ENCODE measurements at regions not wholly inside any gene's neighbourhood (a gene's known extent, or its start where the extent isn't known, plus 50 kb on each side); places are given as distances from the start of the nearest gene placed in this dataset.
"Not testable (repeated sequence)": the region's sequence is repeated elsewhere in the genome, so short reads cannot be mapped to it uniquely, and the experiment has no call there.

GRCh38 chr5:104111632-104112031 lies 549.0 kb upstream of the NUDT12 start:
- no peak for FAIRE-seq

DNA sequence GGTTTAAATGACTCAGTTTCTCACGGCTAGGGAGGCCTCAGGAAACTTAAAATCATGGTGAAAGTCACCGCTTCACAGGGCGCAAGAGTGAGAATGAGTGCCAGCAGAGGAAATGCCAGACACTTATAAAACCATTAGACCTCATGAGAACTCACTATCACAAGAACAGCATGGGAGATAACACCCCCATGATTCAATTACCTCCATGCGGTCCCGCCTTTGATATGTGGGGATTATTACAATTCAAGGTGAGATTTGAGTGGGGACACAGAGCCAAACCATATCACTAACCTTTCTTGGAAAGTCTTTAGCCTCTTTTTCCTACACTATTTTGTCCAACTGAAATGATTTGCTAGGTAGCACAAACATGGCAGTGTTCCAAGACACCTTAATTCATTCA lies 533.9 kb upstream of the NUDT12 start:
- no peak for FAIRE-seq

DNA sequence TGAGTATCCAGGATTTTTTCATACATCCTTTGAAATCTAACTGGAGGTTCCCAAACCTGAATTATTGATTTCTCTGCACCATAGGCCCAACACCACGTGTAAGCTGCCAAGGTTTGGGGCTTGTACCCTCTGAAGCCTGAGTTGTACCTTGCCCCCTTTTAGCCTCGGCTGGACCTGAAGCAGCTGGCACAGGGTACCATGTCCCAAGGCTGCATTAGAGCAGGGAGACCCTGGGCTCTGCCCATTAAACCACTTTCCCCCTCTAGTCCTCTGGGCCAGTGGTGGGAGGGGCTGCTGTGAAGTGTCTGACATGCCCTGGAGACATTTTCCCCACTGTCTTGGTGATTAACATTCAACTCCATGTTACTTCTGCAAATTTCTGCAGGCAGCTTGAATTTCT lies 532.9 kb upstream of the NUDT12 start:
- no peak for FAIRE-seq

DNA sequence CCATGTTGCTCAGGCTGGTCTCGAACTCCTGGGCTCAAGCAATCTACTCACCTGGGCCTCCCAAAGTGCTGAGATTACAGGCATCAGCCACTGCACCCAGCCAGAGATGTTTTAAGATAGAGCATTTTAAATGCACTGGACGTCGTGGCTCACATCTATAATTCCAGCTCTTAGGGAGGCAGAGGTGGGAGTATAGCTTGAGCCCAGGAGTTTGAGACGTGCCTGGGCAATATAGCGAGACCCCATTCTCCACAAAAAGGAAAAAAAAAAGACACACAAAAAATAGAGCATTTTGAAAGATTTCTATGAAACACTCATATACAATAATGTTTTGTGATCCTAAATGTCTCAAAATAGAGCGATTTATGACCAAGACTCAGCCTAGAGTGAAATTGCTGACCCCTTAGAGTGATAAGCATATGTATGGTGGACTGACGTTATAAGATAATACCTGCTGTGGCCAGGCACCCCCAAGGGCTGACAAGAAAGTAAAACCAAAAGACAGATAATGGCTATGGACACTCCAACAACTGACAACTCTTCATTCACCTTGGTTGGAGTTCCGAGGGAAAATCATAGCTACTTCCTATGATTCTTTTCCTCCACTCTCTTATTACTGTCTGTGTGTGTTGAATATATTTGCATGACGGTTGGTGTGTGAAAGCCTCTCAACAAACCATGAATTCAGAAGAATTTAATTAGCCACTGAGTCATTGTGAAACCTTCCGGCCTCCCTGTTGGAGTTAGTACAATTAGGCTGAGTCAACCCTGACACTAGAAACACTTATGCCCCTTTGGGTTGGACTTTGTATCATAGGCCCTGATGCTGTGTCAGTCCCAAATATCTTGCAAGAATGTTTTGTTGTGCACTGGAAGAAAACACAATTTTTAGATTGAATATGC lies 526.5 kb upstream of the NUDT12 start:
- FAIRE-seq, result no peak

DNA sequence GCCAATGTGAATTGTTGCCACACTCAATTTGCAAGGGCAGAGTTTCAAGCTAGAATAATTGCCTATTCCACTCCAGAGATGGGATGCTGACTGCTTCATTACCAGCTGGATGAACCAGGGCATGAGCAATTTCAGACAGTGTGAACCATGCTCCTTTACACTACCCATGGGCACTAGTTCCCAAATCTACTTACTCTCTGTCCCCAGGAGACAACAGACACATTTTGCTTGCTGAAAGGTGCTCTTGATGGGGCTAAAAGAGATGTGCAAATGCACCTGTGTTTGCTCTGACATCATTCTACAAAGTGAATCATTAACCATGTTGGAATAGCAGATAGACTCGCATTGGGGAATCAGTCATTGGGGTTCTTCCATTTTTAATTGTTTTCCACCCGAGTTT lies 522.3 kb upstream of the NUDT12 start:
- no peak for FAIRE-seq

- no peak for FAIRE-seq
Measured at GRCh38 chr5:104082754-104083153, 520.2 kb upstream of the NUDT12 start.

- peak; percentile 78 for FAIRE-seq
Measured at GRCh38 chr5:104081232-104081631, 518.6 kb upstream of the NUDT12 start.

- FAIRE-seq, result no peak
Measured at GRCh38 chr5:104080646-104081175, 518.1 kb upstream of the NUDT12 start.

- FAIRE-seq, result not testable (repeated sequence)
Measured at GRCh38 chr5:104079861-104080645, 517.5 kb upstream of the NUDT12 start.

DNA sequence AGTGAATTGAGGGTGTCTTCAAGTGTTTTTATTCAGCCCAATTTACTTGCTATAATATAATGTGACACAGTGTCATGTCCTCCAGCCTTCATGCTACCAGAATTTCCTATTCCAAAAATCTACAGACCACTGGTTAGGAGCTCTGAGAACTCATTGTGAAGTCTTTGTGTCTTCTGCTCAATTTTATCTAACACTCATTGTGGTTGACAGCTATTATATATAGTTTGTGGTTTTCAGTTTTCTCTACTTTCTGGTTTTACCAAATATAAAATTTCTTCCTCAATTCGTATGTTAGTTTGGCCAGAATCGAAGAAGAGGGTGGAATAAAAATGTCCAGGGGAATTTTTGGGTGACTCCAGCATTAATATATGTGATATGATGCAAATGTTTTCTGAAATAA lies 509.3 kb upstream of the NUDT12 start:
- no peak for FAIRE-seq

GRCh38 chr5:104062621-104063377 lies 500.2 kb upstream of the NUDT12 start:
- no peak for FAIRE-seq

- no peak for FAIRE-seq
Measured at GRCh38 chr5:104061707-104062106, 499.1 kb upstream of the NUDT12 start.

DNA sequence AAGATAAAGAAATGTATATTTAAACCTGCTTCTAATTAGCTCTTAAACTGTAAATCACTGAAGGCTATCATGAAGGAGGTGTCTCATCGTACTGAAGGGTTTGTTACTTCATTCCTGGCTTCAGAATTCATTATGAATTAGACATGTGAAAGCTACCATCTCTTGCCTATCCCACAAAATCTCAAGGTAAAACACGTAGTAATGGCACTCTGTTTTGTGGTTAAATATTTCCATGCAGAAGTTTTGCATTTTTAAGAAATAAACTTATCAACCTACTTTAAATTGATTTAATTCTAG lies 490.7 kb upstream of the NUDT12 start:
- FAIRE-seq, result no peak

GRCh38 chr5:104052558-104053352 lies 490.2 kb upstream of the NUDT12 start:
- no peak for FAIRE-seq

GRCh38 chr5:104050436-104050835 lies 487.8 kb upstream of the NUDT12 start:
- no peak for FAIRE-seq

GRCh38 chr5:104049752-104050151 lies 487.2 kb upstream of the NUDT12 start:
- FAIRE-seq, result no peak

DNA sequence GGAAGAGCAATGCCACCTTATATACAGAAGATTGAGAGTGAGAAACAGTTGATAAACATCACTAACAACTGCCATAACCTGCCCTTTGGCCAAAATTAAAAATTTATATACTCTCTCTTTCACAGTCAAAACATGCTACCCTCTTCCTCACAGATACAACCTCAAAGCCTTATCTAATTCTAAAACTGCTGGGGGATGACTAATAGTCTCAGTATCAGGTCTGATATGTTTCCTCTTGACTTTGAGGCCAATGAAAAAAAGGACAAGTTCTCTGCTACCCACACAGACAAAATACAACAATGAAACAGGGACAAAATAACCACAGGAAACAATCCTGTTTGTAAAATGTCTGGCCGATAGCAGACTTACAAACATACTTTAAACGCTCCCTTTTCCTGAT lies 485.6 kb upstream of the NUDT12 start:
- no peak for FAIRE-seq

DNA sequence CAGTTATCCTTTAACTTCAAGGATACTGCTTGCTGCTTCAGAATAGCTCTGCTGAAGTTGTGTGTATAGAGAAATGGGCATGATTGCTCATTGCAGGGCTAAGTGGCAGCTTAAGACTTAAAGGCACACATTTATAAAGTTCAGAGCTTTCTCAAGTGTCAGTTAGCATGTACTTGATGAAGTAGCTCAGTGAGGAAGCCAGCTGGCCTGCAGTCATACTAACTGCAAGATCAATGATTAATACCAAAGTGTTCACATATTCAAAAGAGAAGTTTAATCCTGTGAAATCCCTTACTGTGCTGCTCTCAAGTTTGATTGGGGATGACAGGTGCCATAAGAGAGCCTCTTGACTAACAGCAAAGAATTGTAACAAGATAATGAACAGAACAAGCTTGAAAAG lies 483.4 kb upstream of the NUDT12 start:
- FAIRE-seq, result no peak

GRCh38 chr5:104039871-104040270 lies 477.3 kb upstream of the NUDT12 start:
- FAIRE-seq, result not testable (repeated sequence)

DNA sequence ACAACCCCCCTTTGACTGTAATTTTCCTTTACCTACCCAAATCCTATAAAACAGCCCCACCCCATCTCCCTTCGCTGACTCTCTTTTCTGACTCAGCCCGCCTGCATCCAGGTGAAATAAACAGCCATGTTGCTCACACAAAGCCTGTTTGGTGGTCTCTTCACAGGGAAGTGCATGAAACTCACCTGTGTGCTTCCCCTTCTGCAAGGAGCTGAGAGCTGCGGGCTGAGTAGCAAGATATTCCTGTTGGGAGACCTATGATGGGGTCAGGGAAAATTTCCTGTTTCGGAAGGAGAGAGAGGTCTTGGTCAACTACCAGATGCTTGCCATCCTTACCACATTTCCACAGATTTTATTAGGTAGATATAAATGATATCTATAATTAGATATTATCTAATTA lies 474.5 kb upstream of the NUDT12 start:
- not testable (repeated sequence) for FAIRE-seq

DNA sequence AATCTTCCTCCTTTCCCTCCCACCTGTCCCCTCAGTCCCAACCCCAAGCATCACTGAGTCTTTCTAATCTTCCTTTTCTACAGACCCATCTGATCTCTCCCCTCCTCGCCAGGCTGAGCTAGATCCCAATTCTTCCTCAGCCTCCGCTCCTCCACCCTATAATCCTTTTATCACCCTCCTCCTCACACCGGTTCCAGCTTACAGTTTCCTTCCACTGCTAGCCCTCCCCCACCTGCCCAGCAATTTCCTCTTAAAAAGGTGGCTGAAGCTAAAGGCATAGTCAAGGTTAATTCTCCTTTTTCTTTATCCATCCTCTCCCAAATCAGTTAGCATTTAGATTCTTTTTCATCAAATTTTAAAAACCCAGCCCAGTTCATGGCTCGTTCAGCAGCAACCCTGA lies 470.6 kb upstream of the NUDT12 start:
- not testable (repeated sequence) for FAIRE-seq

GRCh38 chr5:104024538-104024937 lies 461.9 kb upstream of the NUDT12 start:
- FAIRE-seq, result no peak

All from colon (tissue), 2 donors.